GM20000 (cell line): ENCODE measurements at regions not wholly inside any gene's neighbourhood (a gene's known extent, or its start where the extent isn't known, plus 50 kb on each side); places are given as distances from the start of the nearest gene placed in this dataset.

Experiments used
- DNase-seq: peaks from one replicate; pipeline ENCODE4 v3.0.0; 2012; ENCODE audit warnings: low spot score
- TF ChIP-seq, protein P1 (sequence below): IDR thresholded peaks from 2 replicates; pipeline ENCODE4 v1.5.1; 2012; ENCODE audit warnings: mild to moderate bottlenecking, control low read depth; ENCODE audit errors: extremely low read depth, missing control alignments

DNA sequence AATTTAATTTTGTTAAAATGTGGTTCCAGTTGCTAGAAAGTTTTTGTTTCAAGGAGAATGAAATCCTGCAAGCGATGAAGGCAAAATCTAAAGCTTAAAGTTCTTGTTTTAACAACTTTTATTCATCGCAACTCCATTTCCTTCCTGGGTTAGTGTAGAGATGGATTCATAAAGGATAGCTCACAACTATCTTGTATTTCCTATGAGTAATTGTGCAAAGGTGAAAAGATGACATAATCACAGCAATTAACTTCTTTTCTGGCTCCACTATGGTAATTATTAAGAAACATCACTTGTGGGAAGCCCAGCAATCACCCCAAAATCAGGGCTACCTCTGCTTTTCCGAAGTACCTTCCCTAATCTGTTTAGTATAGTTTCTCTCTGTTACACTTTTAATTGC is 80.8 kb upstream of the SEMA6A start:
- DNase-seq, result no peak
- TF ChIP-seq, protein P1, sequence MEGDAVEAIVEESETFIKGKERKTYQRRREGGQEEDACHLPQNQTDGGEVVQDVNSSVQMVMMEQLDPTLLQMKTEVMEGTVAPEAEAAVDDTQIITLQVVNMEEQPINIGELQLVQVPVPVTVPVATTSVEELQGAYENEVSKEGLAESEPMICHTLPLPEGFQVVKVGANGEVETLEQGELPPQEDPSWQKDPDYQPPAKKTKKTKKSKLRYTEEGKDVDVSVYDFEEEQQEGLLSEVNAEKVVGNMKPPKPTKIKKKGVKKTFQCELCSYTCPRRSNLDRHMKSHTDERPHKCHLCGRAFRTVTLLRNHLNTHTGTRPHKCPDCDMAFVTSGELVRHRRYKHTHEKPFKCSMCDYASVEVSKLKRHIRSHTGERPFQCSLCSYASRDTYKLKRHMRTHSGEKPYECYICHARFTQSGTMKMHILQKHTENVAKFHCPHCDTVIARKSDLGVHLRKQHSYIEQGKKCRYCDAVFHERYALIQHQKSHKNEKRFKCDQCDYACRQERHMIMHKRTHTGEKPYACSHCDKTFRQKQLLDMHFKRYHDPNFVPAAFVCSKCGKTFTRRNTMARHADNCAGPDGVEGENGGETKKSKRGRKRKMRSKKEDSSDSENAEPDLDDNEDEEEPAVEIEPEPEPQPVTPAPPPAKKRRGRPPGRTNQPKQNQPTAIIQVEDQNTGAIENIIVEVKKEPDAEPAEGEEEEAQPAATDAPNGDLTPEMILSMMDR, result no peak

DNA sequence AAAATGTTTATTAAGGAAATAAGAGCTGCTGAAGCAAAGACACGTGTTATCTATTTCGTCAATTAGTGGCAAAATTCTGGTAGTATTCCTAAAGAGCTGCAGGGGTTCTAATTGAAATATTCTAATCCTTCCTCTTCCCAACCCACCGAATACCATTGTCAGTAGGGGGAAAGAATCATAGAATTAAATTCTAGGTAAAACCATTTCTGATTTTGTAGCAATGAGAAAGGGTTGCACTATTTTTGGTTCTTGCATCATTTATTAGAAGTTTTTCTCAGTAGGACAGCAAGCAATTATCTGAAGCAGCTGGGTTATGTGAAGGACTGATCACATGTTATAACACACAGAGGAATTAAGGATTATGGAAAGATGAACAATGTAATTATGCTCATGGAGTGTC is 80.3 kb upstream of the SEMA6A start:
- DNase-seq, result no peak
- TF ChIP-seq, protein P1, result no peak

DNA sequence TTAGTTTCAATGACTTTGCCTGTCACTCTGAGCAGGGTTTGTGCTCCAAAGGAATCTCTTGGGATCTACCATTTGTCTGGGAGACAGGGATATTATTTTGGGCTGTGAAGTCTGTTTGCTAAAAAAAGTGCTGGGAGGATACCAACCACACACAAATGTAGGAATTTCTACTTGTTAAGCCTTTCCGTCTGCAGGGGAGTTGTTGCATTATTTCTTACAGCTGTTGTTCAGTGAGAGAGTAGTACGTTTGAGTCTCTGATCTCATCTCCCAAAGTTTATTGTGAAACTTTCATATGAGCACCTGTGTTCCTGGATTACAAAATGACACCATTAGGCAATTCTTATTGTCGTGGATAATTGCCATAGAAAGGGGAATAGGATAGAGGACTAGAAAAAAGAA is 78.3 kb upstream of the SEMA6A start:
- TF ChIP-seq, protein P1, result no peak
- no peak for DNase-seq

DNA sequence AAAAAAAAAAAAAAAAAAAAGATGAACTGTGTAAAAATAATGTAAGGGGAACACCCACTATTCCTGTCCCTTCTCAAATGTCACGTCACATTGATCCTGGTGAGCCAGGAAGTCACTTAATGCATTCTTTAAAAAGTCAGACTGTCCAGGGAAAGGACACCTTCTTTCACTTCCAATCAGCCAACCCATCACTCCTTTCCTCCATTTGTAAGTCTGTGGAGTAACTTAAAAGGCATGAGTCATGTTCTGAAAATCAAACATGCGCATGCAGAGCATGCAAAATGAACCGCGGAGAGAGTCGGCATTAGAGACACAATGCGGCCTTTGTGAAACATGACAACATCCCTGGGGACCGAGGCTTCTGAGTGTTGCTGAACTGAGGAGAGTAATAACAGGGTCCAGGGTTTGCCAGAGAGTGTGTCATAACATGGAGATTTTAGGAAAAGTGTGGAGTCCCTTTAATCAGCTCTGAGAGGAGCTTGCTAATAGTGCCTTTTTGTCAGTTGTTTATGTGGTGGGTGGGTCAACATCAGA is 77.6 kb upstream of the SEMA6A start:
- DNase-seq, result peak; percentile 17
- TF ChIP-seq, protein P1, result no peak

DNA sequence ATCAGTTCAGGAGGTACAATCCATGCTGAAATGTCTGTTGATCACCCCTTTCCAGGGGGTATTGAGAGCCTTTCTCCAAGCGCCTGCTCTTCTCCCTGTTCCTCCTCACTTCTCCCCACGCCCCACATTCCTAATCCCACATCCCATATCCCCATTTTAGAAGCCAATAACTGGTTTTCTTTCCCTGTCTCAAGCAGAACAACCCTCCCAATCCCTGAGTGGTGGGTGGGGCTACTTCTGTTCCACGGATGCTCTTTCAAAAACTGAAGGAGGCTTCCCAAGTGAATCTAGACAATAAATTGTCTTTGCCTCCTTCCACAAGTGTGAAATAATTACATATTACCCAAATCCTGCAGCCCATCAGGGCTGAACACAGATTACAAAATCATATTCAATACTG is 77.0 kb upstream of the SEMA6A start:
- DNase-seq, result no peak
- TF ChIP-seq, protein P1, result no peak

DNA sequence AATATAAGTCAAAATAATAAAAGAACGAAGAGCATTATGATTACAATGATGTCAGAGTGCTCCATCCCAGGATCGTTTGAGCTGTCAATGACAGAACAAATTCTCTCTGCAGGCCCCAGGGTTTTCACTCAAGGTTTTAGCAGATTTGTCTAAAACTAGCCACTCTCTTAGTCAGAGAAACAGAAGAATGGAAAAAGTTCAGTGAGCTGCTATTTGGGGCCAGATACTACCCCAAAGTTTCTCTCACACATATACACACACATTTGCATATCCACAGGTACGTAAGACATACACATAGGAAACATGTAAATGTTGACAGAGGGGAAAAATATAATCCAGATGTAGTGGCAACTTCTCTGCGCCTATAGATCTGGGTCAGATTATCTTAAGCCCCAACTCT is 76.3 kb upstream of the SEMA6A start:
- DNase-seq, result no peak
- TF ChIP-seq, protein P1, result no peak

DNA sequence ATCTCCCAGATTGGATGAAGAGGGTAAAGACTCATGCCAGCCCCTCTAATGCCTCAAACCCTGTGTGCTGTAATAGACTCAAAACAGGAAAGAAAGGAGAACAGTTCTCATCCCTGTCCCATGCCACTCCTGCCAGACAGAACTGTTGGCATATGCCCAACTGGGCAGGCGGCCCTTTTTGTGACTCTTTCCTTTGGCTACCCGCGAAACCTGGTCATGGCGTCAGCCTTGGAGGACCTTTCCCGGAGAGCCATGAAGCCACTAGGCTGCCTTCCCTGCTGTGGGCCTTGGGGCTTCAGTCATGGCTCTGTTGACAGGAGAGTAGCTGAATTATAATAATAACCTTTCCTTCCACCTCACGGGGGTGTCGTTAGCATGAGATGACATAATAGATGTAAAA is 75.9 kb upstream of the SEMA6A start:
- no peak for DNase-seq
- TF ChIP-seq, protein P1, result no peak
